GM12878 (cell line): ENCODE measurements at regions not wholly inside any gene's neighbourhood (a gene's known extent, or its start where the extent isn't known, plus 50 kb on each side); places are given as distances from the start of the nearest gene placed in this dataset.

ENCODE experiments used
- BRCA1 ChIP-seq: IDR thresholded peaks from 2 replicates; pipeline ENCODE4 v1.6.1; 2011; ENCODE audit warnings: low read depth, low read length, improper control_type of control experiment
- CTCF ChIP-seq, 3 experiments: IDR thresholded peaks in 2 of 3; conservative IDR thresholded peaks in 1 of 3; 2 replicates each; pipeline ENCODE4 v1.5.1; 2011; ENCODE audit warnings: low read depth in 3 of 3, low read length in 3 of 3, mild to moderate bottlenecking in 3 of 3, control low read depth in 2 of 3, moderate library complexity in 2 of 3, inconsistent platforms in 1 of 3, mixed read lengths in 1 of 3; ENCODE audit not compliant: control insufficient read depth in 2 of 3, insufficient read depth in 1 of 3; ENCODE audit errors: extremely low read depth in 1 of 3
- FOXK2 ChIP-seq: fragments of 450-650 bp; IDR thresholded peaks from 2 replicates; pipeline ENCODE4 v1.6.1; 2017; ENCODE audit warnings: mild to moderate bottlenecking, moderate library complexity
- MXI1 ChIP-seq: fragments of 150-350 bp; IDR thresholded peaks from 2 replicates; pipeline ENCODE4 v1.6.1; 2011; ENCODE audit warnings: low read depth, mild to moderate bottlenecking, inconsistent platforms, low read length, improper control_type of control experiment
- POLR2A ChIP-seq: IDR thresholded peaks from 2 replicates; pipeline ENCODE4 v1.6.1; 2011; ENCODE audit warnings: low read depth, mild to moderate bottlenecking, low read length
- TAF1 ChIP-seq: IDR thresholded peaks from 2 replicates; pipeline ENCODE4 v1.6.1; 2011; ENCODE audit warnings: mild to moderate bottlenecking, low read depth, low read length, borderline replicate concordance
- TF ChIP-seq, protein P1 (sequence below): IDR thresholded peaks from 2 replicates; pipeline ENCODE4 v1.6.1; 2012; ENCODE audit warnings: low read length, inconsistent platforms

- TF ChIP-seq POLR2A (no peak), CTCF (IDR thresholded peaks at IDR 0.05 in 2 of 3, conservative IDR thresholded peaks at IDR 0.05 in 1 of 3; ENCODE audit: control insufficient read depth in 2 of 3, extremely low read depth in 1 of 3, insufficient read depth in 1 of 3, low read depth in 3 of 3, low read length in 3 of 3) (no peak), BRCA1 (no peak), FOXK2 (no peak), TAF1 (no peak), MXI1 (no peak)
- TF ChIP-seq, protein P1, sequence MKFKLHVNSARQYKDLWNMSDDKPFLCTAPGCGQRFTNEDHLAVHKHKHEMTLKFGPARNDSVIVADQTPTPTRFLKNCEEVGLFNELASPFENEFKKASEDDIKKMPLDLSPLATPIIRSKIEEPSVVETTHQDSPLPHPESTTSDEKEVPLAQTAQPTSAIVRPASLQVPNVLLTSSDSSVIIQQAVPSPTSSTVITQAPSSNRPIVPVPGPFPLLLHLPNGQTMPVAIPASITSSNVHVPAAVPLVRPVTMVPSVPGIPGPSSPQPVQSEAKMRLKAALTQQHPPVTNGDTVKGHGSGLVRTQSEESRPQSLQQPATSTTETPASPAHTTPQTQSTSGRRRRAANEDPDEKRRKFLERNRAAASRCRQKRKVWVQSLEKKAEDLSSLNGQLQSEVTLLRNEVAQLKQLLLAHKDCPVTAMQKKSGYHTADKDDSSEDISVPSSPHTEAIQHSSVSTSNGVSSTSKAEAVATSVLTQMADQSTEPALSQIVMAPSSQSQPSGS: no peak
These were observed 124.1 kb upstream of the HNRNPA3 start for GRCh38 chr2:177088529-177088928.
